Skeletal muscle cell (primary cell): ENCODE measurements at regions not wholly inside any gene's neighbourhood (a gene's known extent, or its start where the extent isn't known, plus 50 kb on each side); places are given as distances from the start of the nearest gene placed in this dataset.

Source experiments
- DNase-seq: peaks from one replicate; pipeline ENCODE4 v3.0.0-alpha.2; 2010; ENCODE audit warnings: low read depth
- H3K4me3 ChIP-seq: 2 replicates; pipeline ENCODE4 v1.5.1; 2011; ENCODE audit warnings: low read depth, mild to moderate bottlenecking, control low read depth, low read length, moderate library complexity

DNA sequence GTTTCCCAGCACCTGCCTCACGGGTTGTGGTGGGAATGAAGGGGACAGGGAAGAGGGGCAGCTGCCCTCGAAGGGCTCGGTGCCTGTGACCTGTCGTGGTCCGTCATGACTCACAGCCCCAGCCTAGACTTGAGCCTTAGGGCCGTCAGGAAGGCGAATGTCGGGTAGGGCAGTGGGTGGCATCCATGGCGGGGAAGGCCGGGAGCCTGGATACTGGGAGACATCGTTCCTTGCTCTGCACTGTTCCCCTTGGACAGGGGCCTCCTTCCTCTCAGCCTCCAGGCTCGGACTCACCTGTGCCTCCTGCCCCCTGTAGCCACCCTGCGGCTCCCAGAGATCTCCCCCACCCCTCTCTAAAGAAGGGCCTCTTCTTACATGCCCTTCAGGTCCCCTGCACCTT, 52.2 kb upstream of the APCDD1L start:
- DNase-seq, result no peak
- no peak overlapping the region for H3K4me3 ChIP-seq

DNA sequence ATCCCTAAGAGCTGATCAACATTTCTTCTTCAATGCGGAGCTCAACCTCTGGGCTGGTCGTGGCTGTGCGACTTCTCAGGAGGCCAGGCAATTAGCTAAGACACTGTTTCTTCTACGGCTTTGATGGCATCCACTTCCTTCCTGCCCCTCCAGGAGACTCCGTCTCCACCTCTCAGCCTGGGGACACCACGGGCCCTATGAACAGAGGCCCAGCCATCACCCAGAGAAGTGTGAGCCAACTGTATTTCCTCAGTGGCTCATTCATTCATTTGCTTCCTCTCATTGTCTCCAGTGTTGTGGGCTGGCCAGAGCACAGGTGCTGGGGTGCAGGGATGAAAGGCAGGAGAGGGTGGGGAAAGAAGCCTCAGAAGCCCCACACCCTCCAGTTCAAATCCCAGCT, 51.8 kb upstream of the APCDD1L start:
- no peak overlapping the region for H3K4me3 ChIP-seq
- DNase-seq, result no peak

DNA sequence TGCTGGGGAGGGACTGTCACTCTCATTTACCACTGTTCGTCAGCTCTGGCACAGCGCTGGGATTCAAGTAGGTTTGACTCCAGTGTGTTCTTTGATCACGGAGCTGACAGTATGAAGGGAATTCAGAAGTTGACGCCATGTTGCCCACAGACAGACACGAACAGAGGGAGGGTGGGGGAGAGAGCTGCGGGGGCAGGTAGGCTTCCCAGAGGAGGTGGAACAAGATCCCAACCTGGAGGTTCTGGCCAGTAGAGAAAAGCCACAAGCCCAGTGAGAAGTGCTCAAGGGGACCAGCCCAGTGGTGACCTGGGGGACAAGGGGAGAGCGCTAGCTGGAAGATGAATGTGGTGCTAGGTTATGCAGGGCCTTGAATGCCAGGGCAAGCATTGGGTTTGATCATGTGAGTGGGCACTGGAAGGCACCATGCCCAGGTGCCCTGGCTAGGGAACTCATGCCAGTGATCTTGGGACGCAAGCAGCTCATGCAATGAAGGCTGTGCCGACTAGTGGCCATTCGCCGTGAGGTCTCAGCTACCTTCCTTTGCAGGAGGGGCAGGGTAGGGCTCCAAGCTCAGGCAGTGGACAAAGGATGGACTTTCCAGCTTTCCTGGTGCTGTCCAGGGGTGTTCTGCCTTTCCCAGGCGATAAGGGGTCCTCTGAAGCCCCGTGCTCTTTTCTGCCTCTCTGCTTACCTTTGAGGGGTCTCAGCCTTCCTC, 50.4 kb upstream of the APCDD1L start:
- H3K4me3 ChIP-seq, result no peak overlapping the region
- no peak for DNase-seq
